NOMO-1 treated with DMSO at 0.1 percent for 48 hours (cell line): ENCODE measurements at regions not wholly inside any gene's neighbourhood (a gene's known extent, or its start where the extent isn't known, plus 50 kb on each side); places are given as distances from the start of the nearest gene placed in this dataset.

Source experiments
- DNase-seq: peaks from one replicate; lab custom pipeline; 2025; ENCODE audit not compliant: unreplicated experiment; lab: John Stamatoyannopoulos, UW

DNA sequence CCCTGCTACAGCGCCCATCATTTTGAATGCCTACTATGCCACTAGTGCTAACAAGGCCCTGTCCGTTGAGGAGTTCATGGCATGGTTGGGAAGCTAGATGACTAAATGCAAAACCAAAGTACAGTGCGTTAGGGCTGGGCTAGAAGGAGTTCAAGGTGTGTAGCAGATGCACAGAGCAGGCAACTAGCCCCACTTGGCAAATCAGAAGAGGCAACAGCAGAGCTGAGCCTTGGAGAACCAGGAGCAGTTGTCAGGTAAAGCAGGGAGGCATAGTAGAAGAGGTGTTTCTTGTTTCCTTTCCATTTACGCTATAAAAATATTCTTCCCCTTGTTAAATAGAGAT is 146.6 kb upstream of the CPEB2 start:
- no peak for DNase-seq

DNA sequence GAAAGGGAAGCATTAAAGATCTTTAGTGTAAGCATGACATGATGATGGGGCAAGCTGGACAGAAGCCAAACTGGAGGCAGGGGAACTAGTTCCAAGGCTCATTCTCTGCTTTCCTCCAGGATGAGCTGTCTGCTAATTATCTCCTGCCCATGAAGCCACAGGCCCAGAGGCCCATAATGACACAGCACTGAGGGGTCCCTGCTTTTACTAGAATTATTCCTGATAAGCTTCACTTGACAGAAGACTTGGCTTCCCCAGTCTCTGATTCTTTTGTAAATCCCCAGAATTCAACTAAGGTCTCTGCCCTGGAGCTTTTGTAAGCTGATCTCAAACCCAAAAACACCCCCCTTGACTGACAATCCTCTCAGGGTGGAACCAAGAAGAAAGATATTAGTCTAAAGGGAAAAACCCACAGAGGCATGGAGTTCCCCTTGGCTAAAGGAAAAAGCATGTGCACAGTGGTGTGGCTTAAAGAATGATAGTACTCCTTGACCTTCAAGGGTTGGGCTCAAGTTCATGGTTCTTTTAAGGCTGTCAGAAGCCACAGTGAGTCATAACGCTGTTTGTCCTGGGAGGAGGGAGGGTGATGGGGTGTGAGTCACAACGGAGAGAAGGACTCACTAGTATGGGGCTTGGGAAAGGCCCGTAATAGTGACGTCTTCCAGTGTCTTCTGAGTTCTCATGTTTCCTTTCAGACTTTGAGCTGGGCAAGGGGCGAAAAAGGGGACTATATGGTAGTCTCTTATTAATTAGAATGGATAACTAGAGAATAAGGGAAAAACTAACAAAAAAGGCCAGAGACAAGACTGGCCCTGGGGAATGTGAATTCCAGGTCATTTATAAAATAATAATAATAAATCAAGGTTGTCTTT is 146.0 kb upstream of the CPEB2 start:
- DNase-seq = peak; percentile 84

DNA sequence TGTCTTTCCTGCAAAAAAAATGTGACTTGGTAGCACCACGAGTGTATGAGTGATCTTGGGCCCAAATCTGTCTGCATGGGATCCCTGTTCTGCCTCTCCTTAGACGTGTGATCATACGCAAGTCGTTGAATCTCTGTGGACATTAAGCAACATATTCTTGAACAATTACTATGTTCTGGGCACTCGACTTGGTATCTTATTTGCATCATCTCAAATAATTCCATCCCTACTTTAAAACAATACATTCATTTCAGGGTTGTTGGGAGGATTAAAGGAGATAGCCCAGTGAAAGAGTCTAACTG is 145.4 kb upstream of the CPEB2 start:
- DNase-seq = no peak

DNA sequence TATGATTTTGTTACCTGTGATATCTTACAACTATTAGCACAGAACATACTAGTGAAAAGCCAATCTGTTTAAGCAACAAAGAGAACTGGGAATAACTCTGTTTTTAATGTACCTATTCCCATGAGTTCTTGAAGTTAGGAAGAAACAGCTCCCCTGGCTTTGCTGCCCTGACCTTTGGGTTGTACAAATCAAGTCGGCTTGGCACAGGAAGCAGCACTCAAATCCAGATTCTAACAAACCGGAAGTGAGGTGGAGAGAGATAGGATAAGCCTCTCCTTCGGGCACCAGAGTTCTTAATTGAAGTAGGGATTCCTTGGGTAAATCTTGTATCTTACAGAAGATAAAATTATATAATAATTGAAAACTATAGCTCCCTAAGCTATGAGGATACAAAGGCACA is 144.8 kb upstream of the CPEB2 start:
- no peak for DNase-seq

DNA sequence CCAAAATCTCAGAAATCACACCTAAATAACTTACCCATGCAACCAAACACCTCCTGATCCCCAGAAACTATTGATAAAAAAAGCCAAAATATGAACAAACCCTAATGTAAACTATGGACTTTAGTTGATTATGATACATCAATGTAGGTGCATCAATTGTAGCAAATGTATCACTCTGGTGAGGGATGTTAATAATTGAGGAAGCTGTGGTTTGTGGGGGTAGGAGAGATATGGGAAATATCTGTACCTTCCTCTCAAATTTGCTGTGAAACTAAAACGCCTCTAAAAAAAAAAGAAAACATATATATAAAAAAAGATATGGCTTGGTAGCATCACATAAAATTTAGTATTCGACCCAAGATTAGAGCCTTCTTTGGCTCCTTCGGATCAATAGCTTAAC is 144.3 kb upstream of the CPEB2 start:
- peak; percentile 60 for DNase-seq

DNA sequence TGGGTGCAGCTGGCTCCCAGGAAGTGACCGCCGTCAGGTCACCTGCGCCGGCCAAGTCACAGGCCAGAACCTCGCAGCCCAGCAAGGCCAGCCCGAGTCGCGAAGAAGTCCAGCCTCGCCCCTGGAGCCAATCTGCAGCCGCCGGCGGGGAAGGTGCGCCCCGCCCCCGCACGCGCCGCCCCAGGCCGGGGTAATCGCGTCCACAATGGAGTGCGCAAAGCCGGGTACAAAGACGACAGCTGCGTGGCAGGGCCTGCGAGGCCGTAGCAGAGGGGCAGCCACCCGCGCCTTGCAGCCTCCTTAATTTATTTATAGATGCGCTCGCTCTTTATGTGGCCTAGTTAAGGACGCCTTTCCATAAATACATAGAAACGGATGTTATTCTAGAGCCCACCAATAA is 139.4 kb upstream of the CPEB2 start:
- DNase-seq = no peak

DNA sequence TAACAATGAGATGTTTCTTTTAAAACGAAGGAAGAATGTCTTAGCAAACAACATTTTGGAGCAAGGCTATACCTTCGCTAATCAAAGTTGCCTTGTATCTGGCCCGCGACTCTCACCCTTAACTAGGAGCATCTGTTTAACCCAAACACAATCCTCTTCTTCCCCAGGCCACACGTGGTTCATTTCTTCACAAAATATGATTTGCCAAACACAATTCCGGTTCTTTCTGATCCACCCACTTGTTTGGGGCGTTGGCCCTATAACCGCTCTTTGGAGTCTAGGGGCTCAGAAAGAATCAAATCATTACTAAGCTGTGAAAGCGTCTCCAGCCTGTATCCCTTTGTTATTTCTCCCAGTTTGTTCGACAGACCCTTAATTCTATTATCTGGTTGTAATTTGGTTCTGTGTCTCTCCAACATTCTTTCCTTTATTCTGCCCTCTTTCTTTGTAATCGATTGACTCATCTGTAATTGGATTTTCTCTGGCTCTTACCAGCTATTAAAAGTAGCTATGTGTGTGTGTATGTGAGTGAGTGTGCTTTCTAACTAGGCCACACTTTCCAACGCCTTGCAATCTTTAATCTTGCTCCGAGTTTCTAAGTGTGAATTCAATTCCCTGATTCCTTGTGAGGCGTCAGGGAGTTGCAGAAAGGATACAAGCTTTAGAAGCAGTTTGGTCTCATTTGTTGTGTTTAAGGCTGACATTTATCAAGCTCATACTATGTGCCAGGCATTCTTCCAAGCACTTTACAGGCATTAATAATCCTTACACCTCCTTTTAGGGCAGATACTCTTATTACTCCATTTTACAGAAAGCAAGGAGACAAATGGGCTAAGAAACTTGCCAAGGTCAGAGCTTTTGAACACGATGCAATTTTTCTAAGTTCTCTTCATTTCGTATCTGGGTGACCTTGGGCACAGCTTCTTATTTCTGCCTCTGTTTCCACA is 138.6 kb upstream of the CPEB2 start:
- DNase-seq = no peak

DNA sequence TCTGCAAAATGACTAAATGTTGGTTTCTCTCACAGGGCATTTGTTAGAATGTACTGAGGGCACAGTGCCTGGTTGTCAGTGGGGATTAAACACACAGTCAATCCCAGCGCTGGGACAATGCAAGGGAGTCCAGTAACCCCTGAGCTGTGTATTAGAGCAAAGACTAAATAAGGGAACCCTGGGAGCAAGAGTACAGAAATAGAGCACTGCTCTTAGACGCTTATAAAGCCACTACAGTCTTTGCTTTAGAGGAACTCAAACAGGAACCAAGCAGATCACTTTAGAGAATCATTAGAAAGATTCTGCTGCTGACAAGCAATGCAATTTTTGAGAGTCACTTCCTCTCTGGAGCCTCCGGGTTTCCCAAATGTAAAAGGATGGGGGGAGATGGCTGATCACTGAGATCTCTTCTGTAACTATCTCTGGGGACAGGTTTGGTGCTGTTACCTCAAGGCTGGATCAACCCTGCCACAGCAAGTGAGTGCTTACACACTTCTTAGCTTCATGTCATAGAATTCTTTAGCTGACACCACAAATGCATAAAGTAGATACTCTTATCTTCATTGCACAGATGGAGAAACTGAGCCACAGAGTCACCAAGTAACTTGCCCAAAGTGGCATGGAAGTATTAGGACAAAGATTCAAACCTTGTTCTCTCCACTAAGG is 137.8 kb upstream of the CPEB2 start:
- DNase-seq = peak; percentile 80

DNA sequence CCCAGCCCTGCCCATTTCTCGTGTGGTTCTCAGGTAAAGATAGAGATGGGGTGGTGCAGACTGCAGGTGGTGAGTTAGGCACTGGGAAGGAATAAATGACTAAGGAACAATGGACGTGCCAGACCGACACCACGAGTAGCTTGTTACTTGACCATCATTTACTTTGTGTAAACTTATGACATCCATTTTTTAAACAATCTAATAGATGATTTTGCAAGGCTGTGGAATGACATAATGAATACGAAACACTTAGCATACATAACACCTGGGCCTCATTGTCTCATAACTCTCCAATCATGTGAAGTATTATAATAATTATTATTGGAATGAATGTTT is 137.3 kb upstream of the CPEB2 start:
- no peak for DNase-seq

DNA sequence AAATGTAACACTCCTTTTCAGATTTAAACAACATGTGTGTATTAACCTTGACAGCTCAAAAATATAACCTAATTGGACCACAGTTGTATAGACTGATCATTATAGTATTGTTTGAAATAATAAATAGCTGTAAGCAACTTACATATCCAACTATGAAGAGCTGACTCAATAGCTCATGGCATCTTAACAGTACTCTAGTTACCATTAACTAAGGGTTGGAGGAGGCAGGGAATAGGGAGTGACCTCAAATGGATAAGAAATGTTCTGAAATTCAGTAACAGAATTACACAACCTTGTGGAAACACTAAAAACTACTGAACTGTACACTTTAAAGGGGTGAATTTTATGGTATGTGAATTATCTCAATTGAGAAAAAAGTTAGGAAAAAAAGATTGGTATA is 136.5 kb upstream of the CPEB2 start:
- DNase-seq = no peak

DNA sequence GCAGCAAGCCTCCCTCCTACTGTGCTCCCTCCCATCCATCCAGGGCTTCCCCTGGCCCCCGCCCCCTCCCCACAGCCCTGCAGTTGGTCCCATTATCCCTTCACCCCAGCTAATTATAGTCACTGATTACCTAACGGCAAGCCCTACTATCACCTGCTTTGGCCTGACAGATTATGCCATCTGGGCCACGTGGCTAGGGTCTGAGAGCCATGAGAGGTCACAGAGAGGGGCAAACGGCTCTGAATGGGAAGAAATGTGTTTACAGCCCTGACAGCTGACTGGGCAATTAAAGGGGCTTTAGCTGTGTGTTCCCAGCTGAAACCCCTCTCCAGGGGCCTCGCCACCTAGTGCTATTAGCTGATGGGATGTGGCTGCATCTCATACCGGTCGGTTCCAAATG is 134.4 kb upstream of the CPEB2 start:
- no peak for DNase-seq

DNA sequence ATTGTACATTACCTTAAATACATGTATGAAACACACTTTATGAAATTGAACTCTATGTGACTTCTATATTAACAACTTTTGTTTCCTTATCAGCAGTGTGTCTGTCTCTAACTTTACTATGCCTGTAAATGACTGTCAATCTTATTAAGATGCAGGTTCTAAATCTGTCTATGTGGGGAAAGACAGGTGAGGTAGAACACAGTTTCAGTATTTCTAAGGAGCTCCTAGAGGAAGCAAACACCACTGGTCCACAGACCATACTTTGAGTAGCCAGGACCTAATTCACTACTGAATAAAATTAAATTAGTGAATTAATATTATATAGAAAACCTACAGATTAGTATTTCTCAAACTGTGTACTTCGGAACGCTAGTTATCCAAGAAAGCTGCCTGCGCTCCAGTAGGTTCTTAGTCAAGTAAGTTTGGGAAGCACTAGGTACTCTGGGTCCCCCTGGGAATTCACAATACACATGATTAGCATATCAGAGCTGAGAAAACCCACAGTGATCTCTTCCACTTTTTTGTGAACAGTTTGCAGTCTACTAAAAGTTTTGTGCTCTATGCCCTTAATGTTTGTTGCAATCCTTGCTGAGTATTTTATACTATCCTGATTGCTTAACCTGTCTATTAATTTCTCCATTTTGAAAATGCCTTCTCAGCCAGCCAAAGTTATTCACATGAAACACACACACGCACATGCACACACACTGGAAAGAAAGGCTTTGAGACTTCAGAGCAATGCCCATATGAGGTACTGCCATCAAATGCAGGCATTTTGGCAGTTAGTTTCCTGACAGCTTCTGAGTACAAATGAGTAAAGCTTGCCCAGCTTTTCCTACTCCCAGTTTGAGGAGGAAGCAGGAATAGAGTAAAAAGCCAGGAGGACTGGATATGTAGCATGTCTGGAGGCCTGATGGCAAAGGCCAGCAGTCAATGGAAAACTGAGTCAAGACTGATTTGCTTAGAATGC is 133.6 kb upstream of the CPEB2 start:
- DNase-seq = no peak

DNA sequence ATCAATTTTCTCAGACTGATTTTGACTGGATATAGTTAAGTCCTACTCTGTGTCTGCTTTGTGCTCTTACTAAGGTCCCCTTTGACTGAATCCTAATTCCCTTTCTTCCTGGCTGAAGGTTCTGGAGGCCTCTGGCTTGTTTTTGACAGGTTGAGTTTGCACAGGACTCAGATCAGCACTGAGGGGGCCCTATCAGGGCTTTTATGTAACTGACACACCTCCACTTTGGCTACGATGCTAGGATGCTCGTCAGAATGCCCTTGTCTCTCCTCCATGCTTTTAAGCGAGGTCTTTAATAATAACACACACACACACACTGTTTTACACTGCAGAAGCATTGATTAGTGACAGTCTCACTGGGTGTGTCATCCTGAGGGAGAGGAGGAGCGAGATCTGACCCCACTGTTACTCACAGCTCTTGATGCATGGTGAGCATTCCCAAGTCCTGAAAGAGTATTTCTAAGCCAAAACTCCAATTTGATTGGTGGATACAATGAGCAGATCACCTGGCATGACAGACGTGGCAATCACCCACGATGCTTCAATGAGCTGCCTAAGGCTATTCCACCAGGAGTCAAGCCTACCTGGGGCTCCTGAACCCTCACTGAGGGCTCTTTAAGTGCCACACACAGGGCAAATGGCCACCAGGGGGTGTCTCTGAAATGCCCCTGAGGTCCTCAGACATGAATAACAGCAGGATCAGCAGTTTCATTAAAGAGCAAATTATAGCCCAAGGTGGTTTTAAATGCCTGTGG is 130.4 kb upstream of the CPEB2 start:
- no peak for DNase-seq

DNA sequence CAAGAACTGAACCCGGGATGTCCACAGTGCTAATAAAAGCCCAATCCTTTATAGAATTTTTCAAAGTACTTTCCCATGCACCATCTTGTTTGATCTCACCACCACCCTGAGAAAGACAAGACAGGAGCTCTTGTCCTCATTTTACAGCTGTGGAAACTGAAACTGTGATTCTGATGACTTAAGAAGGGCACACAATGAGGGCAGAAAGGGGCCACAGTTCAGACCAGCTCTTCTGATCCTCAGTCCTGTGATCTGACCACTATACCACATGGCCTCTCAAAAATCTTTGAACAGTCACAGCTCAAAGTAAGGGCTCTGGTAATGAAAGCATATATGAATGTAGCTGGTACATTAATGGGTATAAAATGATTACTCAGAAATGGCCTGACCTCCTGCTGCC is 127.3 kb upstream of the CPEB2 start:
- DNase-seq = no peak

DNA sequence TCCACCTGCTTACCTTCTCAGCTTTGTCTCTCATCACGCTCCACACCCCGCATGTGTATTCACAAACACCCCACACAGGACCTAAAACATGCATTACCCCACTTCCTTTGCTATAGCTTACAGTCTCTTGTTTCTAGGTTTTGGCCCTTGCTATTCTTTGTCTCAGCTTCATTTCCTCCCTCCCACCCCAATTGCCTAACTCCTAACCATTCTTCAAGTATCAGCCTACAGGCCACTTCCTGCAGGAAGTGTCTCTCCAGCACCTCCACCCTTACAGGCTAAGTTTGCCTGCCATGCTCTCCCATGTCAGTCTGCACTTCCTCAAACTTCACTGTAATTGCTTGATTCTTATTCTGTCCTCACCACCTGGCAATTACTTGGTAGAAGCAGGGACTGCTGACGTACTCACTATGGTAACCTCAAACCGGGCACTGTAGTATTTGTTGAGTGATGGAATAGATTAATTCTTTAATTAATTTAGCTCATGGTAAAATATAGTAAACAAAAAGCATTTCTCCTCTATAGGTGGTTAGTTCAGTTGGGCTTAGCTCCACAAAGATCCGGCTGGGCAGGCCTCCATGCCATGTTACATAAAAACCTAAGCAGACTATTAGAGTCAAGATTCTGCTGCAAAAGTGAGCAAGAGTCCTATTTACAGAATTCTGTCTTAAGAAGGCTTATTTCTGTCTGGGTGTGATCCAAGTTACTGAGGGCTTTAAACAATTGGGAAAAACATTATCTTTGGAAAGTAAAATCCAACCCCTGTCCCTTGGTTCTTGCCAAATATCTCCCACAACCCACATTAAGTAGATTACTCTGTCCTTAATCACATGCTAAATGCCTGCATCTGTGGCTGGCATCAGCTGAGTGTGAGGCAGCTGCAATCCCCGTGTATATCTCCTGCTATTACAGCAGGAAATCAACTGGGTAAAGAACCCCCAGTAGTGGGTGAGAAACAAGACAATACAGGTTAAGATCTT is 124.7 kb upstream of the CPEB2 start:
- DNase-seq = peak; percentile 95

DNA sequence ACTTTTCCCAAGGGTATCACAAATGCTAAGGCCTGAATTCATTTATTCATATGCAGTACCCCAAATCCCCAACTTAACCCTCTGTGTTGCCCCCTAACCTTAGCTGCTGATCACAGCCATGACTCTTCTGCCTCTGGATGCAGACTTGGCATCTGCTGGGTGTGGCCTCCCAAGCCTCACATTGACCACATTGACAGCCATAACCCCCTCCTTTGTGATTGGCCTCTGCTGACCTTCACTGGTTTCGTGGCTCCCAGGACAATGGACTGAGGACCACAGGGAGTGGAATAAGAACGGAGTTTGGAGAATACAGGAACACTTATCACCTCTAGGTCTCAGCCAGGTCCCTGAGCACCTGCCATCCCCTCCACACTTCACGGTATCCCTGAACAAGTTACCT is 123.6 kb upstream of the CPEB2 start:
- DNase-seq = no peak

DNA sequence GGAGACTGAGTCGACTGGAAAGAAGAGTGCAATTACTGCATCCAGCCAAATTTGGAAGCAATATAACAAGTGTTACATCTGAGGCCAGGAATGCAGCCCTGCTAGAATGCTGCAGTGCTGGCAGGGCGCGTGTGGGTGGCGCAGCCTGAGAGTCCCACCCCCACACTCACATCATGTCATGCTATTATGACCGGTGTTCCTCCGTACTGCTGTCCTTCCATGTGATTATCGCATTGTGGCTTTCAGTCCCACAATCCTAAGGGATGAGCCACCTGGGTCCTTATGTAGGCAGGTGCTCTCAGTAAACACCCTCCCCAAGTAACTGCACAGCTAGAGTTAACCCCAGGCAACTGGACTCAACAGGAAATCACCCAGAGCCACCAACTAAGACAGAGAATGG is 122.6 kb upstream of the CPEB2 start:
- DNase-seq = no peak

DNA sequence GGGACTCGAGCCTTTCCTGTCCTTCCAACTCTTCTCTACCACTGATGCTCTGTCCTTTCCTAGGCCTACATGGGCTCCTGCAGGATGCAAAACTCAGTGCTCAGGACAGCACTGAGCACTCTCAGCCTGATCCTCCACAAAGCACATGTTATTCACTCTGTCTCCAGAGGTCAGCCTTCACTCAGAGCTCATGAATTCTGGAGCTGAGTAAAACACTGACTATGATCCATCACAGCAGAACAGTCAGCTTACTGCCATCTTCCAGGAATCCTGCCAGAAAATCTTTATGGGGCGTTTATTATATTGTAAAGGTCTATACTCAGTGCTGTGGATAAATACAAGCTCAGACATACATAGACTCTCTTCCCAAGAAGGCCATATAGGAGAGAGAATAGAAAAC is 121.5 kb upstream of the CPEB2 start:
- no peak for DNase-seq

DNA sequence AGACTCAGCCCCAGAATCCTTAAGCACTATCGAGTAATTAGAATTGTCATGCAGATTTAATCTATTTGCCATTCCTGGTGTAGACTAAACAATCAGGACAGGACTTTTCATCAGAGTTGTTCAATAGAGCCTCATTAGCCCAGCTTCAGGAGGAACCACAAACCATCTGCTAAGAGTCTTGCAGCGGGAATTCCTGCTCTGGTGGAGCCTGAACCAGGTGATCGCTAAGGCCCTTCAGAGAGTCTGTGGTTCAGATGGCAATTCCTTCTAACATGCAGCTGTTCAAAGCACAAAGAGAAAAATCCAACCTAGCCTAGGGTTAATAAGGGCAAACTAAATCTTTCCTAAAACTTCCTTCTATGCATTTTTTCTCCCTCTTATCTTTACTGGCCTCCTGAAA is 119.1 kb upstream of the CPEB2 start:
- no peak for DNase-seq
